Retinal pigment epithelial cell (primary cell): ENCODE measurements at regions not wholly inside any gene's neighbourhood (a gene's known extent, or its start where the extent isn't known, plus 50 kb on each side); places are given as distances from the start of the nearest gene placed in this dataset.
A peak's percentile ranks its signal among the peaks of the same experiment; 100 is the strongest.

Experiments
- DNase-seq: peaks from one replicate; pipeline ENCODE4 v3.0.0-alpha.2; 2010; ENCODE audit warnings: low read depth
- H3K4me3 ChIP-seq: 2 replicates; pipeline ENCODE4 v1.5.1; 2011; ENCODE audit warnings: mild to moderate bottlenecking, low read length, control low read depth, moderate library complexity
- CTCF ChIP-seq: conservative IDR thresholded peaks from 2 replicates; pipeline ENCODE4 v1.5.1; 2011; ENCODE audit warnings: low read depth, low read length, control low read depth, inconsistent platforms

- DNase-seq, result no peak
- TF ChIP-seq CTCF, result no peak
- H3K4me3 ChIP-seq, result no peak overlapping the region
These were observed 217.6 kb downstream of the SNCA start for GRCh38 chr4:89619206-89619962.

GRCh38 chr4:89618151-89618550 lies 218.8 kb downstream of the SNCA start:
- no peak for TF ChIP-seq CTCF
- DNase-seq, result no peak
- H3K4me3 ChIP-seq, result no peak overlapping the region

GRCh38 chr4:89617317-89617716 lies 219.6 kb downstream of the SNCA start:
- TF ChIP-seq CTCF, result no peak
- H3K4me3 ChIP-seq, result no peak overlapping the region
- DNase-seq, result peak; percentile 47

GRCh38 chr4:89616382-89616781 lies 220.6 kb downstream of the SNCA start:
- TF ChIP-seq CTCF, result no peak
- H3K4me3 ChIP-seq, result no peak overlapping the region
- DNase-seq, result no peak

DNA sequence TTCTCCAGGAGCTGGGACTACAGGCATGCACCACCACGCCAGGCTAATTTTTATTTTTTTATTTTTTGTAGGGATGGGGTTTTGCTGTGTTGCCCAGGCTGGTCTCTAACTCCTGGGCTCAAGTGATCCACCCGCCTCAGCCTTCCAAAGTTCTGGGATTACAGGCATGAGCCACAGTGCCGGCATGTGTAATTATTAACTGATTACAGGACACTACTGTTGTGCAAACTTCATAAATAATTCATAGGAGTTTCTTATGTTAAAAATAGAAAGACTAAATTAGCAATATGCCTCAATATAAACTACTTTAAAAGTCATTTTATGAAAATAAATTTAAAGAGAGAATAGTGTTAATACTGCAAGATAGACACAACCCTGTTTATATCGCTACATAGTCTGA lies 221.9 kb downstream of the SNCA start:
- DNase-seq, result no peak
- H3K4me3 ChIP-seq, result no peak overlapping the region
- TF ChIP-seq CTCF, result no peak

DNA sequence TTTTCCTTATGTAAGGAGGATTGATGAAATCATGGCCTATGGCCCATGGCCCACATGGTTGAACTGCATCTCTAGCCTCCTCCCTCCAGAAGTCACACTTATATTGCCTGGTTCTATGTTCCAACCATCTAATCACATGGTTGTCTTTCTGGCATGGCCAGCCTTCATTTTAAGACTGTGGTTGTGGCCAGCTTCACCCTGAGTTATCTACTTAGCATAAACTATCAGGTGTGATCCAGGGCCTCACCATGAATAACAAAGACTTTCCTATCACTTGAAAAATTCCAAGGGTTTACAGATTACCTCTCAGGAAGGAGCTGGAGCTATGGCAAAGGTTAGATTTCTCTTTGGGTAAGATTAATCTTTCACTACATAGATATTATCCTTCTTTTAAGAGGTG lies 222.8 kb downstream of the SNCA start:
- no peak for DNase-seq
- no peak overlapping the region for H3K4me3 ChIP-seq
- no peak for TF ChIP-seq CTCF

DNA sequence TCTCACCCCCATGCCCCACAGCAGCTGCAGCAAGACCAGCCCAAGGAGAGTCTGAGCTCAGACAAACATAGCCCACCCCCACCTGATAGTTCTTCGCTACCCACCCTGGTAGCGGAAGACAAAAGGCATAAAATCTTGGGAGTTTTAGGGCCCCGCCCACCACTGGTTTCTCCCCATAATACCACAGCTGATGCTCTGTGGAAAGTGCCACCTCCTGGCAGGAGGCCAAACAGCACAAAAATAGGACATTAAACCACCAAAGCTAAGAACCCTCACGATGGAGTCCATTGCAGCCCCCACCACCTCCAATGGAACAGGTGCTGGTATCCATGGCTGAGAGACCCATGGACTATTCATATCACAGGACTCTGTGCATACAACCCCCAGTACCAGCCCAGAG lies 226.7 kb downstream of the SNCA start:
- no peak for DNase-seq
- H3K4me3 ChIP-seq, result no peak overlapping the region
- no peak for TF ChIP-seq CTCF
